ENCODE measurements at regions not wholly inside any gene's neighbourhood (a gene's known extent, or its start where the extent isn't known, plus 50 kb on each side); places are given as distances from the start of the nearest gene placed in this dataset.

DNA sequence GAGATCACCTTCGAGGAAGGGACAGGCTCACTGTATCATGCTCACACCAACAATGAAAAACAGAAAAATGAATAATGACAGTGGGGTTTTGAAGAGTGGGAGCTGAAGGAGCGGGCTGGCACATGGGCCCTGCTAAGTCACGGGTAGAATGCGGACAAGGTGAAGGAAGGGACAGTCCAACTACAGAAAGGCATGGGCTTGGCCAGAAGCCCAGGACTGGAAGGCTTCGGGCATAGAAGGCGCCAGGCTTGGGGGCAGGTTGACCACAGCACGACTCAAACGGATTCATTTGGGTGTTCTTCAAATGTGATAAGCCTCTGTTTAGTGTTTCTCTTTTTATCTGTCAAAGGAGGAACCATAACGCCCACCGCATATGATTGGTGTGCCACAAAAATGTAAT lies 509.5 kb downstream of the CCSER2 start:
- H4K20me1 ChIP-seq (replicated peaks; ENCODE audit: control insufficient read depth, insufficient read depth, low read length), result no peaks in the 10 kb centered on the region
- POLR2A ChIA-PET, result interaction anchor here (0.7 kb wide), 1 partner anchor 1333 kb away, joined by 4 read pairs; no protein-coding TSS in a partner anchor
- BruUV-seq (replicated peaks), result no TSS peak
- no peaks in the 10 kb centered on the region for H3K9me1 ChIP-seq (ENCODE audit: control insufficient read depth, insufficient read depth, low read length)
- no peak for TF ChIP-seq C11orf30 (IDR thresholded peaks at IDR 0.05; ENCODE audit: low read depth)
- no peak for TF ChIP-seq E2F8 (IDR thresholded peaks at IDR 0.05; ENCODE audit: low read depth, partially characterized antibody)
- TF ChIP-seq FOXJ3 (CRISPR knock-in tag; IDR thresholded peaks at IDR 0.05), result no peak
- TF ChIP-seq DDX20 (tag; IDR thresholded peaks at IDR 0.05; ENCODE audit: low read depth), result no peak
- TF ChIP-seq PHTF2 (CRISPR knock-in tag; IDR thresholded peaks at IDR 0.05), result no peak
- TF ChIP-seq, protein P1, sequence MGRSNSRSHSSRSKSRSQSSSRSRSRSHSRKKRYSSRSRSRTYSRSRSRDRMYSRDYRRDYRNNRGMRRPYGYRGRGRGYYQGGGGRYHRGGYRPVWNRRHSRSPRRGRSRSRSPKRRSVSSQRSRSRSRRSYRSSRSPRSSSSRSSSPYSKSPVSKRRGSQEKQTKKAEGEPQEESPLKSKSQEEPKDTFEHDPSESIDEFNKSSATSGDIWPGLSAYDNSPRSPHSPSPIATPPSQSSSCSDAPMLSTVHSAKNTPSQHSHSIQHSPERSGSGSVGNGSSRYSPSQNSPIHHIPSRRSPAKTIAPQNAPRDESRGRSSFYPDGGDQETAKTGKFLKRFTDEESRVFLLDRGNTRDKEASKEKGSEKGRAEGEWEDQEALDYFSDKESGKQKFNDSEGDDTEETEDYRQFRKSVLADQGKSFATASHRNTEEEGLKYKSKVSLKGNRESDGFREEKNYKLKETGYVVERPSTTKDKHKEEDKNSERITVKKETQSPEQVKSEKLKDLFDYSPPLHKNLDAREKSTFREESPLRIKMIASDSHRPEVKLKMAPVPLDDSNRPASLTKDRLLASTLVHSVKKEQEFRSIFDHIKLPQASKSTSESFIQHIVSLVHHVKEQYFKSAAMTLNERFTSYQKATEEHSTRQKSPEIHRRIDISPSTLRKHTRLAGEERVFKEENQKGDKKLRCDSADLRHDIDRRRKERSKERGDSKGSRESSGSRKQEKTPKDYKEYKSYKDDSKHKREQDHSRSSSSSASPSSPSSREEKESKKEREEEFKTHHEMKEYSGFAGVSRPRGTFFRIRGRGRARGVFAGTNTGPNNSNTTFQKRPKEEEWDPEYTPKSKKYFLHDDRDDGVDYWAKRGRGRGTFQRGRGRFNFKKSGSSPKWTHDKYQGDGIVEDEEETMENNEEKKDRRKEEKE (IDR thresholded peaks at IDR 0.05; ENCODE audit: borderline replicate concordance in 1 of 2, control insufficient read depth in 1 of 2, low read depth in 2 of 2, low read length in 1 of 2), result no peak
- TF ChIP-seq SUPT5H (IDR thresholded peaks at IDR 0.05), result no peak
- no peak overlapping the region for H3K27ac ChIP-seq (ENCODE audit: extremely low read depth, low read depth, low read length)
- in situ Hi-C loops (cut with MboI) (no loop called here), intact Hi-C loops (cut with micrococcal nuclease) (no loop called here)
- H3K4me1 ChIP-seq (replicated peaks in 1 of 2; ENCODE audit: control insufficient read depth in 2 of 2, insufficient read depth in 2 of 2, low read length in 2 of 2), result no peaks in the 10 kb centered on the region
- no peaks in the 10 kb centered on the region for H3K79me2 ChIP-seq (ENCODE audit: control insufficient read depth, insufficient read depth, low read length)
- WGBS (ENCODE audit: insufficient coverage, low coverage, missing lambda C conversion rate), result 1% methylated on average over 10 of the region's 10 CpGs
- CTCF ChIA-PET (ENCODE audit: low intra/inter-chr PET ratio), result no interaction called here
- no peak overlapping the region for H3K4me2 ChIP-seq (ENCODE audit: insufficient read depth, low read length)
- H3K27me3 ChIP-seq (ENCODE audit: control insufficient read depth in 2 of 2, insufficient read depth in 2 of 2, low read length in 2 of 2), result no peaks in the 10 kb centered on the region
- H3K9me3 ChIP-seq (replicated peaks; ENCODE audit: control insufficient read depth, insufficient read depth, low read depth, low read length), result no peaks in the 10 kb centered on the region
- FAIRE-seq (no peak), ATAC-seq (no peak), DNase-seq (ENCODE audit: extremely low read depth in 1 of 4, low spot score in 3 of 4) (no peak)
- H3K36me3 ChIP-seq (ENCODE audit: control insufficient read depth, insufficient read depth, low read length), result no peaks in the 10 kb centered on the region
- no peak overlapping the region for H3K4me3 ChIP-seq
- H3K9ac ChIP-seq (ENCODE audit: insufficient read depth in 1 of 2, low read depth in 2 of 2, low read length in 2 of 2), result no peak overlapping the region
- H2AFZ ChIP-seq (ENCODE audit: low read depth, low read length), result no peak overlapping the region

Data from K562 (cell line).